ENCODE measurements at regions not wholly inside any gene's neighbourhood (a gene's known extent, or its start where the extent isn't known, plus 50 kb on each side); places are given as distances from the start of the nearest gene placed in this dataset.
"Not testable (repeated sequence)": the region's sequence is repeated elsewhere in the genome, so short reads cannot be mapped to it uniquely, and the experiment has no call there.

DNA sequence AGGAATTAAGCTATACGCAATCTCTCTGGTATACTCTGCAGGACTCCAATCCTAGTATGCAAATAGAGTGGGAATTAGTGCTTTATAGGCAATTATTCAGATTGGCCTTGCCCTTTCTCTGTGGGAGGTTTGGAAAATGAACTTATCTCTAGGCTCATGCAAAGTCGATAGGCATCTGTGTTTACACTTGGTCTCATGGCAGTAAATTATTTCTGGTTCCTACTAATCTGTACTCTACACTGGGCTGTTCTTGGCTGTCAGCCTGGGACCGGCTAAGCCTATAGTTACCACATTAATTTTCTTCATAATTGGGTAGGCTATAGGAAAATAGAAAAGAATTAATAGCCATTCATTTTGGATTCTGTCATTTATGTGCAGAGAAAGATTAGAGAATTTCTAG lies 544.6 kb downstream of the AMY1C start:
- TF ChIP-seq, protein P1, sequence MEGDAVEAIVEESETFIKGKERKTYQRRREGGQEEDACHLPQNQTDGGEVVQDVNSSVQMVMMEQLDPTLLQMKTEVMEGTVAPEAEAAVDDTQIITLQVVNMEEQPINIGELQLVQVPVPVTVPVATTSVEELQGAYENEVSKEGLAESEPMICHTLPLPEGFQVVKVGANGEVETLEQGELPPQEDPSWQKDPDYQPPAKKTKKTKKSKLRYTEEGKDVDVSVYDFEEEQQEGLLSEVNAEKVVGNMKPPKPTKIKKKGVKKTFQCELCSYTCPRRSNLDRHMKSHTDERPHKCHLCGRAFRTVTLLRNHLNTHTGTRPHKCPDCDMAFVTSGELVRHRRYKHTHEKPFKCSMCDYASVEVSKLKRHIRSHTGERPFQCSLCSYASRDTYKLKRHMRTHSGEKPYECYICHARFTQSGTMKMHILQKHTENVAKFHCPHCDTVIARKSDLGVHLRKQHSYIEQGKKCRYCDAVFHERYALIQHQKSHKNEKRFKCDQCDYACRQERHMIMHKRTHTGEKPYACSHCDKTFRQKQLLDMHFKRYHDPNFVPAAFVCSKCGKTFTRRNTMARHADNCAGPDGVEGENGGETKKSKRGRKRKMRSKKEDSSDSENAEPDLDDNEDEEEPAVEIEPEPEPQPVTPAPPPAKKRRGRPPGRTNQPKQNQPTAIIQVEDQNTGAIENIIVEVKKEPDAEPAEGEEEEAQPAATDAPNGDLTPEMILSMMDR (IDR thresholded peaks at IDR 0.05; ENCODE audit: low read depth, low read length): no peak
- H3K4me3 ChIP-seq (ENCODE audit: low read depth, low read length): no peak overlapping the region

DNA sequence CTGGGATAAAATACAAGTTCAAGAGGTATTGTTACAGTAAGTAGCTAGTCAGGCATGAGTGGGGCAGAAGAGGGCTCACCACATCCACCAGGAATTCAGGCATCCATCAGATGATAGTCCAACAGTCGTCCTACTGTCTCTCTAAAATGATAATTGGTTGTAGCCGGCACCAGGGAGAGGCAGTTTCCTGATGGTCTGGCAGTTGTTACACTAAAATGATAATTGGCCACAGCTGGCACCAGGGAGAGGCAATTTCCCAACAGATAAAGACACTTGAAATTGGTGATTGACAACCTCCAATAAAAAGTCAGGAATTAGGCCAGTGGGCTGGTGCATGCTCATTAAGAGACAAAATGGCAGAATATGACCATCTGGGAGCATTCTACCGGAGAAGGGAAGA lies 545.8 kb downstream of the AMY1C start:
- H3K4me3 ChIP-seq (ENCODE audit: low read depth, low read length): no peak overlapping the region
- TF ChIP-seq, protein P1 (IDR thresholded peaks at IDR 0.05; ENCODE audit: low read depth, low read length): no peak

DNA sequence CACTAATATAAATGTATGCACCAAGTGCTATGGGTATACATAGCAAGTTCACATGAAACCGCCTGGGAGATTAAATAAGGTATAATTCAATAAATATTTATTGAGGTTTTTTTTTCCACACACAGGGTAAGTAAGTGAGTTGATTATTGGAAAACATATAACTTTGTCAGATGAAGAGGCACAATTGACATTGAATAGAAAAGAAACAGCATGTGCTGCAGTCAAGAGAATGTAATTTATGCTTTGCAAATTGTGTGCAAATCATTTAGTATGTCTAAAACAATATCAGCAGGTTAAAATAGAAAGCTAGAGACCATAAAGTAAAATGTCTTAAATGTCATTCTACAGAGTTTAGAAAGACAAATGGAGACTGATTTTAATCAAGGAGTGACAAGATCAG lies 560.0 kb downstream of the AMY1C start:
- H3K4me3 ChIP-seq (ENCODE audit: low read depth, low read length): no peak overlapping the region
- TF ChIP-seq, protein P1 (IDR thresholded peaks at IDR 0.05; ENCODE audit: low read depth, low read length): no peak

DNA sequence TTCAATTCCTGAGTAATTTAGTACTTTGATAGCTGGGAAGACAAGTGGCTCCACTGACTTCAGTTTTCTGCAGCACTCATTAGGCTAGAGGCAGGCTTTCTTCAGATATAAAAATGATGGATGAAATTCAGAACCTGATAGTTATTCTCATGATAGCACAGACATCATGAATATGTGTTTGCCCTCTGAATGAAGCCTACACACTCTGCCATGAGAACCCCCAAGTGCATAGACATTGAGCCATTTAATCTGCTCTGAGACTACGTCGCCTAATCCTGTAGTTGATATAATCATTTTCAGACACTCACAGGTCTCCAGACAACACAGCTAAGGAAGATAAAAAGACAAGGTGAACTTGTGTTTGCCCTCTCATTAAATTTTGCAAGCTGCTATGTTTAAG lies 566.1 kb downstream of the AMY1C start:
- no peak overlapping the region for H3K4me3 ChIP-seq (ENCODE audit: low read depth, low read length)
- TF ChIP-seq, protein P1 (IDR thresholded peaks at IDR 0.05; ENCODE audit: low read depth, low read length): no peak

DNA sequence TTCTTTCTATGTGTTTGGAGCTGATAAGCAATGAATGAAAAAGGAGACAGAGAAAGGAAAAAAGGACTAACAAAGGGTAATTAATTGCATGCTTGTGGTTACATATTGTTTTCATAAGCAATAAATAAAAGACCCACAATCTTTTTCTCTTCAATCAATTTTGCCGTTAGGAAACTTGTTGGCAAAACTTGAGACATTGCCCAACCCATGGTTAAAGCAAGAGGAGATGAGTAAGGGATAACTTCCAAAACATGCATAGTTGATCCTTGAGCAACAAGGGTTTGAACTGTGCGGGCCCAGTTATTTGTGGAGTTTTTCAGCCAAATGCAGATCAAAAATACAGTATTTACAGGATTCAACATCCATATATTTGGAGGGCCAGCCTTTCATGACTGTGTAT lies 572.4 kb downstream of the AMY1C start:
- TF ChIP-seq, protein P1 (IDR thresholded peaks at IDR 0.05; ENCODE audit: low read depth, low read length): no peak
- H3K4me3 ChIP-seq (ENCODE audit: low read depth, low read length): no peak overlapping the region

DNA sequence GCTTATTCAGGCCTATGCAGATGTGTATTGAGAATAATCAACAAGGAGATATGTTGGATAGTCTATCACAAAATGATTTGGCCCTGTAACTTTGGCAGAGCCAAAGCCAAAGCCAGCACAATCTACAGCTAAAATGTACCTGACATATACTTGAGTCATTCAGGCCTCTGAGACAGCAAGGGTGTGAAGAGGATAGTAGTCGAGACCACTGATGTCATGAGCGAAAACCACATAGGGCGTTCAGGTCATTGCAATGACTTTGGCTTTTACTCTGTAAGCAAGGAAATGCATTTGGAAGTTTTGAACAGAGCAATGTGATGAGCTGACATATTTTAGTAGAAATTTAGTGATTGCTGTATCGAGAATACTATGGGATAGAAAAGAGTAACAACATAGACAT lies 579.6 kb downstream of the AMY1C start:
- no peak overlapping the region for H3K4me3 ChIP-seq (ENCODE audit: low read depth, low read length)
- TF ChIP-seq, protein P1 (IDR thresholded peaks at IDR 0.05; ENCODE audit: low read depth, low read length): no peak

DNA sequence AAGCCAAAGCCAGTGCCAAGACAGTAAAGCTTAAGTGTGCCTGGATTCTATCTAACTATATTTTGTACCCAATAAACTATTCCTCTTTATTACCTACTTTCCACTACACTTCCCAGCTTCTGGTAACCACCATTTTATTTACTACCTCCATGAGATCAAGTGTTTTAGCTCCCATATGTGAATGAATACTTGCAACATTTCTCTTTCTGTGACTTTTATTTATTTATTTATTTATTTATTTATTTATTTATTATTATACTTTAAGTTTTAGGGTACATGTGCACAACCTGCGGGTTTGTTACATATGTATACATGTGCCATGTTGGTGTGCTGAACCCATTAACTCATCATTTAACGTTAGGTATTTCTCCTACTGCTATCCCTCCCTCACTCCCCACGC lies 582.1 kb downstream of the AMY1C start:
- TF ChIP-seq, protein P1 (IDR thresholded peaks at IDR 0.05; ENCODE audit: low read depth, low read length): no peak
- H3K4me3 ChIP-seq (ENCODE audit: low read depth, low read length): no peak overlapping the region

DNA sequence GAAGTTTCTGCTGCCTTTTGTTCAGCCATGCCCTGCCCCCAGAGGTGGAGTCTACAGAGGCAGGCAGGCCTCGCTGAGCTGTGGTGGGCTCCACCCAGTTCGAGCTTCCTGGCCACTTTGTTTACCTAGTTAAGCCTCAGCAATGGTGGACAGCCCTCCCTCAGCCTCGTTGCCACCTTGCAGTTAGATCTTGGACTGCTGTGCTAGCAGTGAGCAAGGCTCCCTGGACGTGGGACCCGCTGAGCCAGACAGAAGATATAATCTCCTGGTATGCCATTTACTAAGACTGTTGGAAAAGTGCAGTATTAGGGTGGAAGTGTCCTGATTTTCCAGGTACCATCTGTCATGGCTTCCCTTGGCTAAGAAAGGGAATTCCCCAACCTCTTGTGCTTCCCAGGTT lies 588.2 kb downstream of the AMY1C start:
- H3K4me3 ChIP-seq (ENCODE audit: low read depth, low read length): not testable (repeated sequence)
